ENCODE measurements at regions not wholly inside any gene's neighbourhood (a gene's known extent, or its start where the extent isn't known, plus 50 kb on each side); places are given as distances from the start of the nearest gene placed in this dataset.
"Not testable (repeated sequence)": the region's sequence is repeated elsewhere in the genome, so short reads cannot be mapped to it uniquely, and the experiment has no call there.

GRCh38 chr3:21954709-21955108 is 203.7 kb upstream of the ZNF385D start:
- Histone ChIP-seq H4K20me1 (no peaks in the 10 kb centered on the region), H3K9me3 (replicated peaks in 1 of 11) (0 out of 22 replicates have a peak, but pooled peaks cover 0 to 7% (median 0%) of the 10 kb centered on the region in 11 experiments), H3K27me3 (no peaks in the 10 kb centered on the region), H3K4me1 (no peaks in the 10 kb centered on the region), H3K4me3 (no peak overlapping the region), H3K27ac (no peak overlapping the region), H3K4me2 (no peak overlapping the region), H3K36me3 (no peaks in the 10 kb centered on the region), H3K9ac (no peak overlapping the region)
- TF ChIP-seq Cebpa-rat (IDR thresholded peaks at IDR 0.05) = no peak

GRCh38 chr3:21955406-21955805 is 204.4 kb upstream of the ZNF385D start:
- Histone ChIP-seq H3K36me3 (no peaks in the 10 kb centered on the region), H3K27me3 (no peaks in the 10 kb centered on the region), H3K4me2 (no peak overlapping the region), H3K9me3 (replicated peaks in 1 of 11) (0 out of 22 replicates have a peak, but pooled peaks cover 0 to under 1% (median 0%) of the 10 kb centered on the region in 11 experiments), H4K20me1 (no peaks in the 10 kb centered on the region), H3K9ac (no peak overlapping the region), H3K4me1 (no peaks in the 10 kb centered on the region), H3K4me3 (no peak overlapping the region), H3K27ac (no peak overlapping the region)
- no peak for TF ChIP-seq Cebpa-rat (IDR thresholded peaks at IDR 0.05)

GRCh38 chr3:21960033-21960432 is 209.0 kb upstream of the ZNF385D start:
- no peak overlapping the region for H3K27ac ChIP-seq

GRCh38 chr3:21962456-21962855 is 211.4 kb upstream of the ZNF385D start:
- H3K27ac ChIP-seq = no peak overlapping the region
- no peaks in the 10 kb centered on the region for H3K27me3 ChIP-seq
- no peak for TF ChIP-seq Cebpa-rat (IDR thresholded peaks at IDR 0.05)
- no peak overlapping the region for H3K4me3 ChIP-seq
- no peaks in the 10 kb centered on the region for H3K9me3 ChIP-seq (replicated peaks in 1 of 11)
- H4K20me1 ChIP-seq = no peaks in the 10 kb centered on the region
- no peak overlapping the region for H3K9ac ChIP-seq
- H3K4me2 ChIP-seq = no peak overlapping the region
- H3K36me3 ChIP-seq = no peaks in the 10 kb centered on the region
- H3K4me1 ChIP-seq = peaks cover 0 to 5% (median 0%) of the 10 kb centered on the region in 10 experiments; a peak in 2 of 20 replicates

More at GRCh38 chr3:21960033-21960432, 209.0 kb upstream of the ZNF385D start:
- Histone ChIP-seq H3K4me2 (no peak overlapping the region), H3K4me3 (no peak overlapping the region), H4K20me1 (no peaks in the 10 kb centered on the region), H3K4me1 (peaks cover 0 to 5% (median 0%) of the 10 kb centered on the region in 10 experiments; a peak in 2 of 20 replicates), H3K27me3 (no peaks in the 10 kb centered on the region), H3K9me3 (replicated peaks in 1 of 11) (no peaks in the 10 kb centered on the region), H3K9ac (no peak overlapping the region), H3K36me3 (no peaks in the 10 kb centered on the region)
- no peak for TF ChIP-seq Cebpa-rat (IDR thresholded peaks at IDR 0.05)

- not testable (repeated sequence) for H3K27ac ChIP-seq, H3K4me2 ChIP-seq
Measured at GRCh38 chr3:21966457-21966856, 215.4 kb upstream of the ZNF385D start.

GRCh38 chr3:21979706-21980105 is 228.7 kb upstream of the ZNF385D start:
- Histone ChIP-seq H3K36me3 (no peaks in the 10 kb centered on the region), H3K4me3 (no peak overlapping the region), H3K4me2 (no peak overlapping the region), H4K20me1 (no peaks in the 10 kb centered on the region), H3K9me3 (replicated peaks in 1 of 11) (no peaks in the 10 kb centered on the region), H3K9ac (no peak overlapping the region), H3K27ac (no peak overlapping the region), H3K4me1 (peaks cover 0 to 3% (median 0%) of the 10 kb centered on the region in 10 experiments; a peak in 3 of 20 replicates), H3K27me3 (no peaks in the 10 kb centered on the region)
- no peak for TF ChIP-seq Cebpa-rat (IDR thresholded peaks at IDR 0.05)

More at GRCh38 chr3:21966457-21966856, 215.4 kb upstream of the ZNF385D start:
- not testable (repeated sequence) for H3K27me3 ChIP-seq; H3K4me3 ChIP-seq; H3K9me3 ChIP-seq (replicated peaks in 1 of 11); H4K20me1 ChIP-seq; H3K9ac ChIP-seq; H3K4me1 ChIP-seq; H3K36me3 ChIP-seq

GRCh38 chr3:21989341-21990042 is 238.5 kb upstream of the ZNF385D start:
- Histone ChIP-seq H3K9me3 (replicated peaks in 1 of 11) (no peaks in the 10 kb centered on the region), H3K9ac (no peak overlapping the region), H4K20me1 (no peaks in the 10 kb centered on the region), H3K4me1 (no peaks in the 10 kb centered on the region), H3K27ac (no peak overlapping the region), H3K36me3 (no peaks in the 10 kb centered on the region), H3K4me2 (no peak overlapping the region), H3K27me3 (no peaks in the 10 kb centered on the region), H3K4me3 (no peak overlapping the region)
- TF ChIP-seq Cebpa-rat (IDR thresholded peaks at IDR 0.05) = no peak

GRCh38 chr3:21991061-21991460 is 240.1 kb upstream of the ZNF385D start:
- no peak overlapping the region for H3K4me3 ChIP-seq
- no peaks in the 10 kb centered on the region for H3K27me3 ChIP-seq
- no peaks in the 10 kb centered on the region for H3K4me1 ChIP-seq
- TF ChIP-seq Cebpa-rat (IDR thresholded peaks at IDR 0.05) = no peak
- no peaks in the 10 kb centered on the region for H4K20me1 ChIP-seq
- H3K27ac ChIP-seq = no peak overlapping the region
- H3K36me3 ChIP-seq = no peaks in the 10 kb centered on the region
- H3K9me3 ChIP-seq (replicated peaks in 1 of 11) = no peaks in the 10 kb centered on the region
- no peak overlapping the region for H3K4me2 ChIP-seq
- no peak overlapping the region for H3K9ac ChIP-seq

GRCh38 chr3:21995079-21995607 is 244.1 kb upstream of the ZNF385D start:
- Histone ChIP-seq H3K36me3 (no peaks in the 10 kb centered on the region), H3K27ac (no peak overlapping the region), H3K4me2 (no peak overlapping the region), H3K27me3 (no peaks in the 10 kb centered on the region), H3K9me3 (replicated peaks in 1 of 11) (no peaks in the 10 kb centered on the region), H3K9ac (no peak overlapping the region), H3K4me3 (no peak overlapping the region), H4K20me1 (no peaks in the 10 kb centered on the region), H3K4me1 (no peaks in the 10 kb centered on the region)
- TF ChIP-seq Cebpa-rat (IDR thresholded peaks at IDR 0.05) = no peak

- Histone ChIP-seq H3K36me3 (no peaks in the 10 kb centered on the region), H3K4me2 (no peak overlapping the region), H3K27me3 (no peaks in the 10 kb centered on the region), H4K20me1 (no peaks in the 10 kb centered on the region), H3K9me3 (replicated peaks in 1 of 11) (no peaks in the 10 kb centered on the region), H3K9ac (no peak overlapping the region), H3K4me3 (no peak overlapping the region), H3K4me1 (no peaks in the 10 kb centered on the region), H3K27ac (no peak overlapping the region)
- TF ChIP-seq Cebpa-rat (IDR thresholded peaks at IDR 0.05) = no peak
Measured at GRCh38 chr3:22007368-22007767, 256.4 kb upstream of the ZNF385D start.
